Activated naive CD4-positive, alpha-beta T cell (primary cell): ENCODE measurements at regions not wholly inside any gene's neighbourhood (a gene's known extent, or its start where the extent isn't known, plus 50 kb on each side); places are given as distances from the start of the nearest gene placed in this dataset.

Source experiments
- DNase-seq, 4 experiments: peaks; one replicate each; lab custom pipeline; 2025; lab: John Stamatoyannopoulos, UW

GRCh38 chr4:54988655-54989054 is 136.7 kb downstream of the KDR start:
- DNase-seq = no peak

GRCh38 chr4:54986095-54986846 is 139.1 kb downstream of the KDR start:
- no peak for DNase-seq

GRCh38 chr4:54976682-54977081 is 148.7 kb downstream of the KDR start:
- DNase-seq = no peak

GRCh38 chr4:54976031-54976430 is 149.4 kb downstream of the KDR start:
- DNase-seq = no peak

- DNase-seq = no peak
These were observed 151.6 kb downstream of the KDR start for GRCh38 chr4:54973784-54974183.

- no peak for DNase-seq
These were observed 153.9 kb downstream of the KDR start for GRCh38 chr4:54971474-54971950.

- no peak for DNase-seq
These were observed 158.1 kb downstream of the KDR start for GRCh38 chr4:54967289-54967688.

- no peak for DNase-seq
These were observed 163.9 kb downstream of the KDR start for GRCh38 chr4:54961357-54961975.

GRCh38 chr4:54959651-54960116 is 165.7 kb downstream of the KDR start:
- no peak for DNase-seq

GRCh38 chr4:54959131-54959530 is 166.3 kb downstream of the KDR start:
- no peak for DNase-seq

GRCh38 chr4:54958236-54958635 is 167.2 kb downstream of the KDR start:
- DNase-seq = no peak

GRCh38 chr4:54954656-54955388 is 170.6 kb downstream of the KDR start:
- no peak for DNase-seq

- no peak for DNase-seq
These were observed 178.7 kb downstream of the KDR start for GRCh38 chr4:54946741-54947140.

- no peak for DNase-seq
These were observed 179.6 kb downstream of the KDR start for GRCh38 chr4:54945838-54946237.

- DNase-seq = peak in 1 of 4 experiments; percentile 3
These were observed 182.7 kb downstream of the KDR start for GRCh38 chr4:54942721-54943120.

- peak in 2 of 4 experiments; percentile 33 to 34 for DNase-seq
These were observed 183.3 kb downstream of the KDR start for GRCh38 chr4:54941994-54942552.

- DNase-seq = no peak
These were observed 184.2 kb downstream of the KDR start for GRCh38 chr4:54940996-54941865.

- no peak for DNase-seq
These were observed 187.9 kb downstream of the KDR start for GRCh38 chr4:54937501-54937900.

GRCh38 chr4:54933579-54933978 is 191.8 kb downstream of the KDR start:
- no peak for DNase-seq

- no peak for DNase-seq
These were observed 195.2 kb downstream of the KDR start for GRCh38 chr4:54930226-54930625.

GRCh38 chr4:54929459-54929858 is 195.9 kb downstream of the KDR start:
- no peak for DNase-seq
